ENCODE measurements at regions not wholly inside any gene's neighbourhood (a gene's known extent, or its start where the extent isn't known, plus 50 kb on each side); places are given as distances from the start of the nearest gene placed in this dataset.

GRCh38 chr1:5722635-5723164, 269.5 kb downstream of the NPHP4 start:
- TF ChIP-seq EZH2 (IDR thresholded peaks at IDR 0.05) (no peak), CTCF (IDR thresholded peaks at IDR 0.05) (no peak)

Data from neural progenitor cell (in vitro differentiated cells).